MG63 (cell line): ENCODE measurements at regions not wholly inside any gene's neighbourhood (a gene's known extent, or its start where the extent isn't known, plus 50 kb on each side); places are given as distances from the start of the nearest gene placed in this dataset.

Experiments used
- DNase-seq: peaks from one replicate; pipeline ENCODE4 v3.0.0-alpha.2; 2020
- H3K27me3 ChIP-seq: fragments of 250-450 bp; sonication (Bioruptor Pico); 2 replicates; pipeline ENCODE4 v1.5.1; 2020; ENCODE audit warnings: mild to moderate bottlenecking, moderate library complexity
- H3K36me3 ChIP-seq: fragments of 250-450 bp; sonication (Bioruptor Pico); 2 replicates; pipeline ENCODE4 v1.5.1; 2020; ENCODE audit warnings: mild to moderate bottlenecking, moderate library complexity
- H3K4me3 ChIP-seq: fragments of 250-450 bp; sonication (Bioruptor Pico); 2 replicates; pipeline ENCODE4 v1.5.1; 2020; ENCODE audit warnings: mild to moderate bottlenecking, moderate library complexity
- H3K9me3 ChIP-seq: fragments of 250-450 bp; sonication (Bioruptor Pico); 2 replicates; pipeline ENCODE4 v1.5.1; 2020; ENCODE audit warnings: mild to moderate bottlenecking, moderate library complexity

- H3K4me3 ChIP-seq, result no peak overlapping the region
- no peaks in the 10 kb centered on the region for H3K36me3 ChIP-seq
- no peaks in the 10 kb centered on the region for H3K27me3 ChIP-seq
- no peaks in the 10 kb centered on the region for H3K9me3 ChIP-seq
- no peak for DNase-seq
Measured at GRCh38 chr9:84486663-84487062, 146.1 kb upstream of the SLC28A3 start.

- H3K27me3 ChIP-seq, result no peaks in the 10 kb centered on the region
- DNase-seq, result no peak
- no peaks in the 10 kb centered on the region for H3K36me3 ChIP-seq
- H3K9me3 ChIP-seq, result no peaks in the 10 kb centered on the region
- no peak overlapping the region for H3K4me3 ChIP-seq
Measured at GRCh38 chr9:84490206-84490841, 149.8 kb upstream of the SLC28A3 start.

GRCh38 chr9:84490842-84491325 lies 150.3 kb upstream of the SLC28A3 start:
- H3K4me3 ChIP-seq, result no peak overlapping the region
- H3K36me3 ChIP-seq, result no peaks in the 10 kb centered on the region
- H3K9me3 ChIP-seq, result no peaks in the 10 kb centered on the region
- DNase-seq, result no peak
- no peaks in the 10 kb centered on the region for H3K27me3 ChIP-seq

GRCh38 chr9:84492366-84493159 lies 152.0 kb upstream of the SLC28A3 start:
- Histone ChIP-seq H3K4me3 (no peak overlapping the region), H3K27me3 (no peaks in the 10 kb centered on the region), H3K9me3 (no peaks in the 10 kb centered on the region), H3K36me3 (no peaks in the 10 kb centered on the region)
- no peak for DNase-seq

- Histone ChIP-seq H3K9me3 (no peaks in the 10 kb centered on the region), H3K4me3 (no peak overlapping the region), H3K36me3 (no peaks in the 10 kb centered on the region), H3K27me3 (no peaks in the 10 kb centered on the region)
- no peak for DNase-seq
Measured at GRCh38 chr9:84493284-84493947, 152.9 kb upstream of the SLC28A3 start.

GRCh38 chr9:84499969-84500582 lies 159.5 kb upstream of the SLC28A3 start:
- no peak for DNase-seq
- Histone ChIP-seq H3K9me3 (no peaks in the 10 kb centered on the region), H3K4me3 (no peak overlapping the region), H3K36me3 (no peaks in the 10 kb centered on the region), H3K27me3 (no peaks in the 10 kb centered on the region)

GRCh38 chr9:84500826-84501225 lies 160.3 kb upstream of the SLC28A3 start:
- no peaks in the 10 kb centered on the region for H3K36me3 ChIP-seq
- no peak for DNase-seq

GRCh38 chr9:84501587-84501986 lies 161.0 kb upstream of the SLC28A3 start:
- peak; percentile 51 for DNase-seq
- Histone ChIP-seq H3K9me3 (no peaks in the 10 kb centered on the region), H3K36me3 (no peaks in the 10 kb centered on the region), H3K27me3 (no peaks in the 10 kb centered on the region), H3K4me3 (no peak overlapping the region)

More at GRCh38 chr9:84500826-84501225, 160.3 kb upstream of the SLC28A3 start:
- no peaks in the 10 kb centered on the region for H3K9me3 ChIP-seq
- no peaks in the 10 kb centered on the region for H3K27me3 ChIP-seq
- H3K4me3 ChIP-seq, result no peak overlapping the region

GRCh38 chr9:84502066-84502465 lies 161.5 kb upstream of the SLC28A3 start:
- no peak overlapping the region for H3K4me3 ChIP-seq
- no peaks in the 10 kb centered on the region for H3K27me3 ChIP-seq
- H3K9me3 ChIP-seq, result no peaks in the 10 kb centered on the region
- no peaks in the 10 kb centered on the region for H3K36me3 ChIP-seq
- DNase-seq, result no peak

GRCh38 chr9:84504360-84504759 lies 163.8 kb upstream of the SLC28A3 start:
- no peak overlapping the region for H3K4me3 ChIP-seq
- H3K9me3 ChIP-seq, result no peaks in the 10 kb centered on the region
- no peaks in the 10 kb centered on the region for H3K36me3 ChIP-seq
- H3K27me3 ChIP-seq, result no peaks in the 10 kb centered on the region
- DNase-seq, result peak; percentile 23

- Histone ChIP-seq H3K9me3 (no peaks in the 10 kb centered on the region), H3K27me3 (no peaks in the 10 kb centered on the region), H3K36me3 (no peaks in the 10 kb centered on the region), H3K4me3 (no peak overlapping the region)
- DNase-seq, result no peak
Measured at GRCh38 chr9:84511651-84512050, 157.9 kb upstream of the NTRK2 start.

- H3K4me3 ChIP-seq, result no peak overlapping the region
Measured at GRCh38 chr9:84512493-84512892, 157.0 kb upstream of the NTRK2 start.

GRCh38 chr9:84513473-84513872 lies 156.1 kb upstream of the NTRK2 start:
- Histone ChIP-seq H3K4me3 (no peak overlapping the region), H3K9me3 (no peaks in the 10 kb centered on the region), H3K27me3 (no peaks in the 10 kb centered on the region), H3K36me3 (no peaks in the 10 kb centered on the region)
- DNase-seq, result no peak

More at GRCh38 chr9:84512493-84512892, 157.0 kb upstream of the NTRK2 start:
- Histone ChIP-seq H3K27me3 (no peaks in the 10 kb centered on the region), H3K9me3 (no peaks in the 10 kb centered on the region), H3K36me3 (no peaks in the 10 kb centered on the region)
- no peak for DNase-seq

GRCh38 chr9:84513979-84514378 lies 155.6 kb upstream of the NTRK2 start:
- DNase-seq, result no peak
- H3K27me3 ChIP-seq, result no peaks in the 10 kb centered on the region
- no peaks in the 10 kb centered on the region for H3K9me3 ChIP-seq

GRCh38 chr9:84514421-84514820 lies 155.1 kb upstream of the NTRK2 start:
- Histone ChIP-seq H3K27me3 (no peaks in the 10 kb centered on the region), H3K9me3 (no peaks in the 10 kb centered on the region), H3K4me3 (no peak overlapping the region), H3K36me3 (no peaks in the 10 kb centered on the region)
- no peak for DNase-seq

More at GRCh38 chr9:84513979-84514378, 155.6 kb upstream of the NTRK2 start:
- H3K36me3 ChIP-seq, result no peaks in the 10 kb centered on the region
- no peak overlapping the region for H3K4me3 ChIP-seq

GRCh38 chr9:84517026-84517425 lies 152.5 kb upstream of the NTRK2 start:
- H3K9me3 ChIP-seq, result no peaks in the 10 kb centered on the region
- DNase-seq, result no peak
- no peaks in the 10 kb centered on the region for H3K36me3 ChIP-seq
- no peak overlapping the region for H3K4me3 ChIP-seq
- H3K27me3 ChIP-seq, result no peaks in the 10 kb centered on the region

GRCh38 chr9:84519413-84519812 lies 150.1 kb upstream of the NTRK2 start:
- Histone ChIP-seq H3K9me3 (no peaks in the 10 kb centered on the region), H3K36me3 (no peaks in the 10 kb centered on the region), H3K4me3 (no peak overlapping the region), H3K27me3 (no peaks in the 10 kb centered on the region)
- no peak for DNase-seq
